ENCODE measurements at regions not wholly inside any gene's neighbourhood (a gene's known extent, or its start where the extent isn't known, plus 50 kb on each side); places are given as distances from the start of the nearest gene placed in this dataset.
"Not testable (repeated sequence)": the region's sequence is repeated elsewhere in the genome, so short reads cannot be mapped to it uniquely, and the experiment has no call there.

- no peak for DNase-seq
Observed at GRCh38 chr5:34447424-34447823, 208.7 kb upstream of the RAI14 start.

GRCh38 chr5:34449639-34450038 is 206.5 kb upstream of the RAI14 start:
- no peak for DNase-seq

DNA sequence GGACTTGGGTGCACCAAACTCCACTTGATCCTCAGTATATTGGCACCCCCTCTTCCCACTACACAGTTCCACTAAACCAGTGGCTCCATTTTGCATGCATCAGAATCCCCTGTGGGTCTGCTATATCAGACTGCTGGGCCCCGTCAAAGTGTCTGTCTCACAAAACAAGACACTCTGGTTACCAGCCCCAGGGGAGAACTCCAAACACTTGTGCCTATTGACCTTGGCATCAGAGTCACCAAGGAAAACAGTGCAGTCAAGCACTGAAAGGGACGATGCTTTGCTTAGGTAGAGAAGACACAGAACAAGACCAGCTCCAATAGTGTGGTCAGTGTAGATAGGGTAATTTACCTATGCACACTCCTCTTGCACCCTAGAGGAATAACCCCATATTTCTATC is 205.8 kb upstream of the RAI14 start:
- no peak for DNase-seq

- no peak for DNase-seq
Observed at GRCh38 chr5:34452170-34452828, 203.8 kb upstream of the RAI14 start.

- no peak for DNase-seq
Observed at GRCh38 chr5:34455098-34455497, 201.0 kb upstream of the RAI14 start.

DNA sequence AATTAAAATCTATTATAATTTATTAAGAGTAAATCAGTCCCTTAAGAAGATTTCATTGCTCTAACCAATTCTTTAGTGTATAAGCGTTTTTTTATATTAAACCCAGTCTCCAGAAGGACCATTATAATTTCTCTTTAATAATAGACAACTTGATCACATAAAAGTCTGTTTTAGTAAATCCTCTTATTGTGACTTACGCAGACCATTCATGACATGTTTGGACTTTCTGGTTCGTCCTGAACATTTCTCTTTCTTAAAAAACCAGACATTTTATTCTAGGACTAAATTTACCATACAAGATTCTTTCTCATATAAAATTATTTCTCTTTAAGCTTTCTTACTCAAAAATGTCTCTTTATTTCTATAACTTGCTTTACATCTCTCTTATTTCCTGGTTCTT is 196.2 kb upstream of the RAI14 start:
- DNase-seq = no peak

- no peak for DNase-seq
Observed at GRCh38 chr5:34460496-34460895, 195.6 kb upstream of the RAI14 start.

- no peak for DNase-seq
Observed at GRCh38 chr5:34464829-34465228, 191.3 kb upstream of the RAI14 start.

DNA sequence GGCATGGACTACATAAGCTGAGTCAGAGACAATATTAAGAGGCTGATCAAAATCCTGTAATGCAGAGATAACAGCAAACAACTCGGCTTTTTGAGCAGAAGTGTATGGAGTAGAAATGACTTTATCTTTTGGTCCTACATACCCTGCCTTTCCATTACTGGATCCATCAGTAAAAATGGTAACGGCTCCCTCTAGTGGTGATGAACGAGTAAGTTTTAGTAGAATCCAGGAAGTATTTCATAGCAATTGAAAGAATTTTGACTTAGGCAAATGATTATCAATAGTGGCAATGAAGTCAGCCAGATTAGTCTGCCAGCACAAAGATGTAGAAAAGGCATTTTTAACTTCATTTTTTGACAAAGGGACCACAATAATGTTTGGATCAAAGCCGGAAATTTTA is 190.8 kb upstream of the RAI14 start:
- peak; percentile 37 to 41 for DNase-seq

GRCh38 chr5:34466519-34467388 is 189.4 kb upstream of the RAI14 start:
- peak in 1 of 2 donors; percentile 8 for DNase-seq

DNA sequence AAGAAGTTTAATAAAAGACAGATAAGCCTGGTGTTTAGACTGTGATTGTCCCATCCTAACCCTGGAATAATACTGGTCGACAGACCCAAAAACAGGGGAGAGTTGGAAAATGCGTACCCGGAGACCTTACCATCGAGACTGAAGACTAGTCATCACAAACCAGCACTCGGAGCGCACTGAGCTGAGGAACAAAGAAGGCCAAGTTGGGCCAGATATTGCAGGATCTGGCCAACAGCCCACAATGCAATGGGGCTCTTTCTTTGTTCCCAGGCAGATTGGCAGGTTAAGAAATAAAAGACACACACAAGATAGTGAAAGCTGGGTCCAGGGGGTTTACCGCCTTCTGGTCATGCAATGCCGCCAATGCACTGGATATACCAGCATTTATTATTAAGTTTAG is 188.7 kb upstream of the RAI14 start:
- DNase-seq = no peak

DNA sequence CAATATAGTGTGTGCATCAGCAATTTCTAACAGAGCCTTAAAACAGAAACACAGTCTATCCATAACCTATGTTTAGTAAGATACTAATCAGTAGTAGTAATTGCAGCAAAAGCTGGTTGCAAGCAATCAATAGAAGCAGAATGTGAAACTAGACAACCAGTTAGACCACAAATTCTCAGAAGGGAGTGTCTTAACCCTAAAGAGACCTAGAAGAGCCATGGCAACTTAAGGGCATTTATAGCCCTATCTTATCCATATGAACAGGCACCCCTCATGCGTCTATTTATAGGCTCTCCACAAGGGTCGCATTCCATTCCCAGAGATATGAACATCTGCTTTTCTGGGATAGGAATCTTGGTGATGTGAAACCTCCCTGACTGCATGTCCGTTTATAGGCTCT is 188.1 kb upstream of the RAI14 start:
- not testable (repeated sequence) for DNase-seq

GRCh38 chr5:34469971-34470370 is 186.2 kb upstream of the RAI14 start:
- no peak for DNase-seq

GRCh38 chr5:34474573-34475021 is 181.5 kb upstream of the RAI14 start:
- peak; percentile 46 to 60 for DNase-seq

DNA sequence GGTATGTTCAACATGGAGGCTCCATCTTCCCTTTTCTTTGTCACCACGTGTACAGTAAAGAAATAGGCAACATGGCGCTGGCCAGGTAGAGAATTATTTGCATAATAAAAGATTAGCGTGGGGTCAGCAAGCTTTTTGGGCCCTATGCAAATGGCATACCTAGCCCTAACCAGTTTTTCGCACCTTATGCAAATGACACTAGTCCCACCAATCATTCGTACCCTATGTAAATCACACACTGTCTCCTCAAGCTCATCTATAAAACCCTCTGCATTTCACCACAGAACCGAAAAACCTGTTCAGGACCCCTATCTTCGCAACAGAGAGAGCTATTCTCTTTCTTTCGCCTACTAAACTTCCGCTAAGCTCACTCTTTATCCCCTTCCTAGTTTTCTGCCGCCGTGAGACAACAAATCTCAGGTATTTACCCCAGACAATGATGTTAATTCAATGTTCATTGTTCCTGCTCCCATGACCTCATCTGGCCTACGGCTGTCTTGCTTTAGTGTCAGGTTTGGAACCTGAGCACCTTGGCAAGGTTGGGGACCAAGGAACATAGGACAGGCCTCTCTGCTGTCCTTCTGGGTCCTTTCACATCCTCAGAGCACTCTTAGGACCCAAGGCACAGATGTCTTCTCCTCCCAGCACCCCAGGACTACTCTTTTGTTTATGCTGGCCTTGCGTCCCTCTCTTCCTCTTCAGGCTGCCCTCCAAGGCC is 180.7 kb upstream of the RAI14 start:
- DNase-seq = no peak

- DNase-seq = no peak
Observed at GRCh38 chr5:34476941-34477565, 179.1 kb upstream of the RAI14 start.

- DNase-seq = no peak
Observed at GRCh38 chr5:34480810-34481528, 175.2 kb upstream of the RAI14 start.

GRCh38 chr5:34483442-34484033 is 172.6 kb upstream of the RAI14 start:
- no peak for DNase-seq

DNA sequence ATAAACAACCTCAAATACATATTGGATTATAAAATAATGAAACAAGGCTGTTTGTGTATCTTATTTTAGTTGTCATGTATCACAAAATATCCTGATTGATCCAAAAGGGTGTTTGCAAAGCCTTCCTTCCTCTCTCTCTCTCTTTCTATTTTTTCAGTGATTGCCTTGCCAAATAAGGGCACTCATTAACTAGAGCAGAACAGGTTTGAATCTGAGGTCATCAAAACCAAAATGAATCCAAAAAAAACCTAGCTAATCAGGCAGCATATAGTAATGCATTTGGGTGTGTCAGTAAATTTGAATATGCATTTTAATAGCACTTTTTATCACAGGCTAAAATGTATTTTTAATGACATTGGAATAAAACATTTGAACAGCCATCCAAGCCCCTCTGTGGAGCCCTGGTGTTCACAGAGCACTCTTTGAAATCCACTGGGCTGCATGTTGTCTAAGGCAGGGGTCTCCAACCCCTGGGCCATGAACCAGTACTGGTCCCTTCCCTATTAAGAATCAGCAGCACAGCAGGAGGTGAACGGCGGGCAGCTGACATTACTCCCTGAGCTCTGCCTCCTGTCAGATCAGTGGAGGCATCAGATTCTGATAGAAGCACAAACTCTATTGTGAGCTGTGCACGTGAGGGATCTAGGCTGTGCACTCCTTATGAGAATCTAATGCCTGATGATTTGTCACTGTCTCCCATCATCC is 171.8 kb upstream of the RAI14 start:
- DNase-seq = no peak

GRCh38 chr5:34485768-34486030 is 170.4 kb upstream of the RAI14 start:
- DNase-seq = no peak

DNA sequence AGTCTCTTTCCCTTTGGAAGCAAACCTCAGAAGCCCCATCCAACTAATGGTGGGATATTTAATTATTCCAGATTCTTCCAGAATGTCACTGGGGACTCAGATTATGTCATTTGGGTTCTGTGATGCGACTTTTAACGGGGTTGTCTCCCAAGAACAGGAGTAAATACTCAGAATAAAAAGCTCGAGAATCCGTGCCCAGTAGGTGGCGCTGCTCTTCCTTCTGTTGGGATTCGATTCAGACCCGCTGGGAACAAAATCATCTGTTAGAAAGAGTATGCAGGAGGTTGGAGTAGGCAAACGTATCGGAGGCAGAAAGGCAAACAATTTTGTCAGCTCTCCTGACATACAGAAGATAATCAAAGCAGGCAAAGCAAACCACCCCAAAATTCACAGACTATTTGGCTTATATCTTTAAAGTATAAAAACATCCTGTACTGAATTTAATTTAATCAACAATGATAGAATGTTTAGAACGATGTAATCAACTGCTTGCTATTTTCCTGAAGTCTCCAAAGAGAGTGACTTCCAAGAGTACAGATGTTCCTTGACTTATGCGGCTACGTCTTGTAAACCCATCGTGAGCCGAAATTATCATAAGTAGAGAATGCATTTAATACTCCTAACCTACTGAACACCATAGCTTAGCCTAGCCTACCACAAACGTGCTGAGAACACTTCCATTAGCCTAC is 169.8 kb upstream of the RAI14 start:
- DNase-seq = peak; percentile 84 to 87

Data from inflammatory macrophage (primary cell).